IMR-90 (cell line): ENCODE measurements at regions not wholly inside any gene's neighbourhood (a gene's known extent, or its start where the extent isn't known, plus 50 kb on each side); places are given as distances from the start of the nearest gene placed in this dataset.
"Not testable (repeated sequence)": the region's sequence is repeated elsewhere in the genome, so short reads cannot be mapped to it uniquely, and the experiment has no call there.

ENCODE experiments used
- ATAC-seq: fragments of 200-7000 bp; cut with Tn5 transposase; 2 replicates; pipeline ENCODE4 v1.9.1; 2020; ENCODE audit warnings: low read depth, mild to moderate bottlenecking, moderate library complexity
- BruUV-seq: library from RNA; stranded (reverse); fragments of 400-500 nt; replicated peaks from 2 replicates; lab custom pipeline; 2021; lab: Mats Ljungman, UMichigan
- CTCF ChIA-PET: fragments of 300-600 bp; formaldehyde crosslinking; extraction: SDS; loops from one replicate; lab custom pipeline; 2021; ENCODE audit warnings: antibody characterized with exemption; lab: Yijun Ruan, JAX
- POLR2A ChIA-PET: fragments of 300-600 bp; sonication (Branson Sonifier 250); formaldehyde crosslinking; loops from one replicate; lab custom pipeline; 2022; ENCODE audit warnings: antibody characterized with exemption; ENCODE audit not compliant: unreplicated experiment; lab: Charles Lee
- DNase-seq: peaks from one replicate; pipeline ENCODE4 v3.0.0; 2013
- H2AFZ ChIP-seq: replicated peaks from 2 replicates; pipeline ENCODE3; 2013; ENCODE audit warnings: low read length, mild to moderate bottlenecking; ENCODE audit not compliant: poor library complexity
- H2AK5ac ChIP-seq: 2 replicates; pipeline ENCODE4 v1.6.1; 2013; ENCODE audit warnings: low read depth, low read length, inconsistent platforms
- H2AK9ac ChIP-seq: replicated peaks from 2 replicates; pipeline ENCODE3; 2013; ENCODE audit warnings: mild to moderate bottlenecking, low read depth, low read length, moderate library complexity; ENCODE audit not compliant: poor library complexity
- H2BK120ac ChIP-seq: 2 replicates; pipeline ENCODE4 v1.6.1; 2013; ENCODE audit warnings: low read depth, low read length, inconsistent platforms
- H2BK15ac ChIP-seq: 3 replicates; pipeline ENCODE4 v1.6.1; 2013; ENCODE audit warnings: low read depth, low read length, inconsistent platforms
- H2BK20ac ChIP-seq: 2 replicates; pipeline ENCODE4 v1.6.1; 2013; ENCODE audit warnings: low read depth, mild to moderate bottlenecking, inconsistent platforms, low read length, moderate library complexity
- H2BK5ac ChIP-seq: 2 replicates; pipeline ENCODE4 v1.6.1; 2013; ENCODE audit warnings: mild to moderate bottlenecking, low read depth, low read length, inconsistent platforms; ENCODE audit not compliant: poor library complexity, severe bottlenecking
- H3K14ac ChIP-seq: replicated peaks from 2 replicates; pipeline ENCODE4 v1.6.1; 2013; ENCODE audit warnings: low read depth, low read length, inconsistent platforms
- H3K18ac ChIP-seq: 2 replicates; pipeline ENCODE4 v1.6.1; 2013; ENCODE audit warnings: low read depth, low read length, control low read depth
- H3K23ac ChIP-seq: 2 replicates; pipeline ENCODE4 v1.6.1; 2013; ENCODE audit warnings: low read depth, low read length, inconsistent platforms
- H3K27ac ChIP-seq: 2 replicates; pipeline ENCODE4 v1.5.1; 2013; ENCODE audit warnings: mild to moderate bottlenecking, control low read depth, low read length; ENCODE audit not compliant: insufficient read depth
- H3K27me3 ChIP-seq: 2 replicates; pipeline ENCODE4 v1.6.1; 2013; ENCODE audit warnings: low read length; ENCODE audit not compliant: control insufficient read depth, insufficient read depth
- H3K36me3 ChIP-seq: 2 replicates; pipeline ENCODE4 v1.6.1; 2013; ENCODE audit warnings: low read length, mixed read lengths; ENCODE audit not compliant: control insufficient read depth, insufficient read depth
- H3K4ac ChIP-seq: 2 replicates; pipeline ENCODE4 v1.6.1; 2013; ENCODE audit warnings: low read depth, low read length, inconsistent platforms
- H3K4me1 ChIP-seq: 2 replicates; pipeline ENCODE4 v1.6.1; 2013; ENCODE audit warnings: low read length, mixed read lengths; ENCODE audit not compliant: control insufficient read depth, insufficient read depth
- H3K4me2 ChIP-seq: 2 replicates; pipeline ENCODE4 v1.6.1; 2013; ENCODE audit warnings: low read depth, mild to moderate bottlenecking, control low read depth, low read length, moderate library complexity
- H3K4me3 ChIP-seq: 2 replicates; pipeline ENCODE4 v1.5.1; 2013; ENCODE audit warnings: low read depth, mild to moderate bottlenecking, control low read depth, low read length, moderate library complexity; ENCODE audit not compliant: insufficient read depth
- H3K56ac ChIP-seq: 2 replicates; pipeline ENCODE4 v1.6.1; 2013; ENCODE audit warnings: low read length, inconsistent platforms; ENCODE audit not compliant: insufficient read depth; ENCODE audit errors: extremely low read depth
- H3K79me1 ChIP-seq, 2 experiments: 2 replicates each; pipeline ENCODE4 v1.6.1; 2013; ENCODE audit warnings: low read length in 2 of 2, inconsistent platforms in 1 of 2, low read depth in 1 of 2
- H3K9ac ChIP-seq: 2 replicates; pipeline ENCODE4 v1.6.1; 2013; ENCODE audit warnings: low read depth, low read length, control low read depth
- H3K9me1 ChIP-seq: 2 replicates; pipeline ENCODE4 v1.6.1; 2013; ENCODE audit warnings: low read length, inconsistent platforms; ENCODE audit not compliant: insufficient read depth
- H3K9me3 ChIP-seq: 2 replicates; pipeline ENCODE4 v1.6.1; 2013; ENCODE audit warnings: low read length; ENCODE audit not compliant: control insufficient read depth, insufficient read depth
- H4K20me1 ChIP-seq: 2 replicates; pipeline ENCODE4 v1.6.1; 2013; ENCODE audit warnings: low read length, inconsistent platforms; ENCODE audit not compliant: insufficient read depth
- H4K5ac ChIP-seq: 2 replicates; pipeline ENCODE4 v1.6.1; 2013; ENCODE audit warnings: mild to moderate bottlenecking, low read depth, low read length, control low read depth
- H4K8ac ChIP-seq, 2 experiments: 2 replicates each; pipeline ENCODE4 v1.6.1; 2013; ENCODE audit warnings: low read depth in 2 of 2, low read length in 2 of 2, control low read depth in 1 of 2, inconsistent platforms in 1 of 2
- H4K91ac ChIP-seq: 2 replicates; pipeline ENCODE4 v1.6.1; 2013; ENCODE audit warnings: low read depth, low read length, inconsistent platforms; ENCODE audit not compliant: insufficient read depth
- WGBS, 2 experiments: methylation state at CpG; one replicate each; pipeline versions ENCODE4 v1.1.5 to v1.1.7; 2013; ENCODE audit warnings: missing lambda C conversion rate in 2 of 2; ENCODE audit not compliant: insufficient read length in 1 of 2; ENCODE audit errors: extremely low coverage in 2 of 2; 5-methylcytosine and 5-hydroxymethylcytosine counted together
- dilution Hi-C: fragments of 300-500 bp; cut with HindIII; formaldehyde crosslinking; loops from one replicate; pipeline ENCODE4 v1.14.3; 2018; ENCODE audit warnings: low sequenced_read_pairs; ENCODE audit not compliant: unreplicated experiment
- in situ Hi-C: fragments of 300-500 bp; cut with MboI; formaldehyde crosslinking; loops from 3 replicates; pipeline ENCODE4 v1.14.3; 2019; ENCODE audit warnings: low sequenced_read_pairs, inconsistent platforms, mixed read lengths
- intact Hi-C: fragments of 100-400 bp; cut with micrococcal nuclease; formaldehyde crosslinking; loops from 2 replicates; pipeline ENCODE4 v1.10.0; 2022

GRCh38 chr7:35102845-35103244 lies 65.6 kb upstream of the DPY19L1 start:
- DNase-seq, H3K27me3 ChIP-seq, H2BK15ac ChIP-seq, H3K14ac ChIP-seq, H2AK9ac ChIP-seq, H3K4ac ChIP-seq, H3K36me3 ChIP-seq, H2AK5ac ChIP-seq, CTCF ChIA-PET, H4K5ac ChIP-seq, H4K8ac ChIP-seq, H2AFZ ChIP-seq, H3K4me1 ChIP-seq, H2BK120ac ChIP-seq, H3K18ac ChIP-seq, H3K9ac ChIP-seq, in situ Hi-C loops, H3K4me2 ChIP-seq, H3K4me3 ChIP-seq, H4K20me1 ChIP-seq, H2BK5ac ChIP-seq, H3K9me1 ChIP-seq, H2BK20ac ChIP-seq, ATAC-seq, H3K9me3 ChIP-seq, H3K23ac ChIP-seq, H4K91ac ChIP-seq, BruUV-seq, intact Hi-C loops, H3K56ac ChIP-seq, H3K79me1 ChIP-seq, dilution Hi-C loops, H3K27ac ChIP-seq, POLR2A ChIA-PET: not testable (repeated sequence)
- WGBS, 2 experiments, result no CpG with 5 or more reads among the region's 6 CpGs

DNA sequence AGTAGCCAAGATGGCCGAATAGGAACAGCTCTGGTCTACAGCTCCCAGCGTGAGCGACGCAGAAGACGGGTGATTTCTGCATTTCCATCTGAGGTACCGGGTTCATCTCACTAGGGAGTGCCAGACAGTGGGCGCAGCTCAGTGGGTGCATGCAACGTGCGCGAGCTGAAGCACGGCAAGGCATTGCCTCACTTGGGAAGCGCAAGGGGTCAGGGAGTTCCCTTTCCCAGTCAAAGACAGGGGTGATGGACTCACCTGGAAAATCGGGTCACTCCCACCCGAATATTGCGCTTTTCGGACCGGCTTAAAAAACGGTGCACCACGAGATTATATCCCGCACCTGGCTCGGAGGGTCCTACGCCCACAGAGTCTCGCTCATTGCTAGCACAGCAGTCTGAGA lies 55.7 kb upstream of the DPY19L1 start:
- H3K9me1 ChIP-seq, H3K36me3 ChIP-seq, H3K27ac ChIP-seq, H3K9ac ChIP-seq, H4K8ac ChIP-seq, H2AK9ac ChIP-seq, H3K4me3 ChIP-seq, H2BK15ac ChIP-seq, H4K5ac ChIP-seq, H3K4me1 ChIP-seq, H3K14ac ChIP-seq, H3K79me1 ChIP-seq, ATAC-seq, H3K56ac ChIP-seq, DNase-seq, CTCF ChIA-PET, dilution Hi-C loops, H3K4ac ChIP-seq, H4K20me1 ChIP-seq, POLR2A ChIA-PET, H4K91ac ChIP-seq, H3K4me2 ChIP-seq, BruUV-seq, H2BK5ac ChIP-seq, intact Hi-C loops, H3K27me3 ChIP-seq, H2AFZ ChIP-seq, H2BK120ac ChIP-seq, in situ Hi-C loops, H3K18ac ChIP-seq, H3K9me3 ChIP-seq, H2BK20ac ChIP-seq, H2AK5ac ChIP-seq, H3K23ac ChIP-seq: not testable (repeated sequence)
- 90% methylated on average over 2 of the region's 23 CpGs; no CpG with 5 or more reads in 1 of the 2 experiments for WGBS, 2 experiments
